Osteoblast (primary cell): ENCODE measurements at regions not wholly inside any gene's neighbourhood (a gene's known extent, or its start where the extent isn't known, plus 50 kb on each side); places are given as distances from the start of the nearest gene placed in this dataset.

Experiments
- DNase-seq: peaks from one replicate; pipeline ENCODE4 v3.0.0; 2011; ENCODE audit warnings: low spot score, mixed read lengths; ENCODE audit not compliant: insufficient read length; ENCODE audit errors: missing footprints
- H2AFZ ChIP-seq: 2 replicates; pipeline ENCODE4 v1.6.0; 2011; ENCODE audit warnings: mild to moderate bottlenecking, low read length
- H3K27ac ChIP-seq: 2 replicates; pipeline ENCODE4 v1.5.1; 2011; ENCODE audit warnings: mild to moderate bottlenecking, low read depth, low read length, moderate library complexity
- H3K27me3 ChIP-seq: 2 replicates; pipeline ENCODE4 v1.6.0; 2012; ENCODE audit warnings: mild to moderate bottlenecking, control low read depth, inconsistent platforms, low read length, moderate library complexity; ENCODE audit not compliant: insufficient read depth
- H3K36me3 ChIP-seq: 2 replicates; pipeline ENCODE4 v1.5.1; 2011; ENCODE audit warnings: mild to moderate bottlenecking, low read length, control low read depth, moderate library complexity; ENCODE audit not compliant: insufficient read depth
- H3K4me1 ChIP-seq: 2 replicates; pipeline ENCODE4 v1.5.1; 2011; ENCODE audit warnings: mild to moderate bottlenecking, low read length, control low read depth, moderate library complexity; ENCODE audit not compliant: insufficient read depth
- H3K4me2 ChIP-seq: 2 replicates; pipeline ENCODE4 v1.6.0; 2011; ENCODE audit warnings: mild to moderate bottlenecking, low read length; ENCODE audit not compliant: insufficient read depth
- H3K4me3 ChIP-seq: fragments of 200-600 bp; sonication (generic); 3 replicates; pipeline ENCODE4 v1.5.1; 2012; ENCODE audit warnings: mild to moderate bottlenecking, low read length, inconsistent platforms; ENCODE audit not compliant: insufficient read depth
- H3K79me2 ChIP-seq: 2 replicates; pipeline ENCODE4 v1.6.0; 2012; ENCODE audit warnings: mild to moderate bottlenecking, low read length, control low read depth, inconsistent platforms; ENCODE audit not compliant: insufficient read depth
- H3K9me3 ChIP-seq: 2 replicates; pipeline ENCODE4 v1.5.1; 2011; ENCODE audit warnings: low read depth, low read length, control low read depth
- H4K20me1 ChIP-seq: 2 replicates; pipeline ENCODE4 v1.6.0; 2012; ENCODE audit warnings: mild to moderate bottlenecking, low read length, control low read depth; ENCODE audit not compliant: insufficient read depth
- CTCF ChIP-seq: IDR thresholded peaks from 2 replicates; pipeline ENCODE4 v1.5.1; 2011; ENCODE audit warnings: mild to moderate bottlenecking, low read depth, low read length, moderate library complexity; ENCODE audit errors: extremely low read depth

- no peaks in the 10 kb centered on the region for H4K20me1 ChIP-seq
- no peaks in the 10 kb centered on the region for H3K36me3 ChIP-seq
- peak overlapping the region; percentile 25 for H3K4me3 ChIP-seq
- no peaks in the 10 kb centered on the region for H3K79me2 ChIP-seq
- peak; percentile 35 for DNase-seq
- peak overlapping the region; percentile 9 for H2AFZ ChIP-seq
- H3K27me3 ChIP-seq, result no peaks in the 10 kb centered on the region
- peaks cover 11% of the 10 kb centered on the region for H3K4me1 ChIP-seq
- no peaks in the 10 kb centered on the region for H3K9me3 ChIP-seq
- TF ChIP-seq CTCF, result no peak
- H3K4me2 ChIP-seq, result peak overlapping the region; percentile 73
- H3K27ac ChIP-seq, result no peak overlapping the region
Measured at GRCh38 chr15:95972041-95972553, 358.4 kb upstream of the NR2F2 start.

- no peak overlapping the region for H3K4me2 ChIP-seq
- H3K4me3 ChIP-seq, result no peak overlapping the region
- TF ChIP-seq CTCF, result no peak
- H3K4me1 ChIP-seq, result peaks cover 11% of the 10 kb centered on the region
- H2AFZ ChIP-seq, result no peak overlapping the region
- no peaks in the 10 kb centered on the region for H3K9me3 ChIP-seq
- no peaks in the 10 kb centered on the region for H3K36me3 ChIP-seq
- H4K20me1 ChIP-seq, result no peaks in the 10 kb centered on the region
- no peaks in the 10 kb centered on the region for H3K79me2 ChIP-seq
- H3K27me3 ChIP-seq, result no peaks in the 10 kb centered on the region
- DNase-seq, result no peak
- H3K27ac ChIP-seq, result no peak overlapping the region
Measured at GRCh38 chr15:95972812-95973211, 357.7 kb upstream of the NR2F2 start.

GRCh38 chr15:95973566-95974256, 356.8 kb upstream of the NR2F2 start:
- Histone ChIP-seq H3K9me3 (no peaks in the 10 kb centered on the region), H3K4me2 (no peak overlapping the region), H3K79me2 (no peaks in the 10 kb centered on the region), H4K20me1 (no peaks in the 10 kb centered on the region), H3K4me3 (no peak overlapping the region), H3K4me1 (peaks cover 11% of the 10 kb centered on the region), H3K27ac (no peak overlapping the region), H3K36me3 (no peaks in the 10 kb centered on the region), H3K27me3 (no peaks in the 10 kb centered on the region), H2AFZ (no peak overlapping the region)
- no peak for DNase-seq
- no peak for TF ChIP-seq CTCF

GRCh38 chr15:95975212-95975611, 355.3 kb upstream of the NR2F2 start:
- no peak for TF ChIP-seq CTCF
- H3K27ac ChIP-seq, result no peak overlapping the region

More at GRCh38 chr15:95975212-95975611, 355.3 kb upstream of the NR2F2 start:
- Histone ChIP-seq H3K27me3 (no peaks in the 10 kb centered on the region), H2AFZ (no peak overlapping the region), H3K4me2 (no peak overlapping the region), H3K36me3 (no peaks in the 10 kb centered on the region), H3K4me1 (peaks cover 11% of the 10 kb centered on the region), H4K20me1 (no peaks in the 10 kb centered on the region), H3K9me3 (no peaks in the 10 kb centered on the region), H3K4me3 (no peak overlapping the region), H3K79me2 (no peaks in the 10 kb centered on the region)
- DNase-seq, result no peak
